GM18951 (cell line): ENCODE measurements at regions not wholly inside any gene's neighbourhood (a gene's known extent, or its start where the extent isn't known, plus 50 kb on each side); places are given as distances from the start of the nearest gene placed in this dataset.

ENCODE experiments used
- POLR2A ChIP-seq: IDR thresholded peaks from 4 replicates; pipeline ENCODE4 v1.6.1; 2011; ENCODE audit warnings: mild to moderate bottlenecking; ENCODE audit not compliant: insufficient read length, insufficient read depth; ENCODE audit errors: extremely low read depth
- in situ Hi-C: fragments of 300-500 bp; cut with MboI; formaldehyde crosslinking; loops from one replicate; pipeline ENCODE4 v1.12.0; 2022; ENCODE audit warnings: low sequenced_read_pairs, mixed read lengths, inconsistent platforms; ENCODE audit not compliant: unreplicated experiment

DNA sequence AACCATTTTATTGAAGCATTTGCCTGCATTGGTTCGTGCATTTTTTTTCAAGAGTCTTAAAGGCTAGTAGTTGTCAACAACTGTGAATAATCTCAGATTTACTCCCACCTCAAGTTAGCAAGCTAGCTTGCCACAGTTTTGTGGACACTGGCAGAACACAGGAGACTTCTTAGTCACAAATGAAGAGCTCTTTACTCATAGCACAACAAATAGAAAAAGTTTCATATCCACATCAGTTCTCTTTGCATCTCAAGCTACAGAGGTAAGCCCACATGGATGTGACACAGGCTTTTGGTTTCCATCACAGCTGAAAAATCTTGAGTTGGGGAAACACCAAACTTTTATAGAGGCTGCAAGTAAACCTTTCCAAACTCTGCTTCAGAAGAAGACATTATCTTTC, 2315.7 kb upstream of the TENM3 start:
- in situ Hi-C loops = no loop called here
- no peak for TF ChIP-seq POLR2A

DNA sequence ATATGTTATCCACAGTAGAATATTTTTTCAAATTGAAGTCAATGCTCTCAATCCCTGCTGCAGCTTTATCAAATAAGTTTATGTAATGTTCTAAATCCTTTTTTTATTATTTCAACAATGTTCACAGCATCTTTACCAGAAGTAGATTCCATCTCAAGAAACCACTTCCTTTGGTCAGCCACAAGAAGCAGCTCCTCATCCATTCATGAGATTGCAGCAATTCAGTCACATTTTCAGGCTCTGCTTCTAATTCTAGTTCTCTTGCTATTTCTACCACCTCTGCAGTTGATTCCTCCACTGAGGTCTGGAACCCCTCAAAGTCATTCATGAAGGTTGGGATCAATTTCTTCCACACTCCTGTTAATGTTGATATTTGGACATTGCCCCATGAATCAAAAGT, 2301.3 kb upstream of the TENM3 start:
- TF ChIP-seq POLR2A = no peak
- in situ Hi-C loops = no loop called here

DNA sequence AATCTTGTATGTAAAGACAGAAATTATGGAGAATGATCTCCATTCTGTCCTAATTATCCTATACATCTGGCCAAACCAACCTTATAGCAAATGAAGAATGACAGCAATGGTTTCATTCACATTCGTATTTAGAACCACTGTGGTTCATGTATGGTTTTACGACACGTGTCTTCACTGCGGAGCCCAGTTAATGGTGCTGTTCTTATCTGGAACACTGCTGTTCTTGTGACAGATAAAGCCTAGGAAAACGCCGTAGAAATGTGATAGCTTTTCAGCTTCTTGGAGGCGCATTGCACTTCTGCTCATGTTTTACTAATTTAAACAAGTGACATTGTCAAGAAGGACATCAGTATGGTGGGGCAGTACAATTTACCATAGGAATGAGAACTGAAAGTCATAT, 2266.4 kb upstream of the TENM3 start:
- in situ Hi-C loops = no loop called here
- TF ChIP-seq POLR2A = no peak

DNA sequence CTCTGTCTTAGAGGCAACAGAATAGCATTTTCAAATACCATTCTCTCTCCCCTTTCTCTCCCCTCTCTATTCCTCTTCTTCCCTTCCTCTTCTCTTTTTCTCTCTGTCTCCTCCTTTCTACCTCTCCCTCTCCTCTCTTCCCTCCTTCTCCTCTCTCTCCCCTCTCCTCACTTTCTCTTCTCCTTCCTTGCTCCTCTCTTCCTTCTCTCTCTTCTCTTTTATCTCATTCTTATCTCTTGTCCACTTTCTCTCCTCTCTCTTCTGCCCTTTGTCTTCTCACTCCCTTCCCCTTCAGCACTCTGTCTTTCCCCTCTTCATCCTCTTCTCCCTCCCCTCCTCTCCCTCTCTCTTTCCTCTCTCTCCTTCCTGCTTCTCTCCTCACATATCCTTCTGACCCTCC, 2265.8 kb upstream of the TENM3 start:
- in situ Hi-C loops = no loop called here
- no peak for TF ChIP-seq POLR2A

DNA sequence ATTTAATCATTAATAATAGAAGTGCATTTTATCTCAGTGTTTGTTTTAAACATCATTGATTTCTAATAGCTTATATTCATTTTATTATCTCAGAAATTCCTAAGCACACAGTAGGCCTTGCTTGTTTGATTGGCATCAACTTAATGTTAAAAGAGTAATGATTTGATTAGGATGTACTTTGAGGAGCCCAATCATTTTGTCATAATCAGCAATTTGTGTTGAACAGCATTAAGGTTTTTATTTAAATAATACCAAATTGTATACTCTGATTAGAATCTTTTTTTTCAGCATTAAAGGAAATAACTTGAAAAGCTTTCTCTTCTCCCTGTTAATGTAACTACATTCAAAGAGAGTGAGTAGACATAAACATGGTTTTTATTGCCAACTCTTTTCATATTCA, 2262.0 kb upstream of the TENM3 start:
- in situ Hi-C loops = no loop called here
- no peak for TF ChIP-seq POLR2A

DNA sequence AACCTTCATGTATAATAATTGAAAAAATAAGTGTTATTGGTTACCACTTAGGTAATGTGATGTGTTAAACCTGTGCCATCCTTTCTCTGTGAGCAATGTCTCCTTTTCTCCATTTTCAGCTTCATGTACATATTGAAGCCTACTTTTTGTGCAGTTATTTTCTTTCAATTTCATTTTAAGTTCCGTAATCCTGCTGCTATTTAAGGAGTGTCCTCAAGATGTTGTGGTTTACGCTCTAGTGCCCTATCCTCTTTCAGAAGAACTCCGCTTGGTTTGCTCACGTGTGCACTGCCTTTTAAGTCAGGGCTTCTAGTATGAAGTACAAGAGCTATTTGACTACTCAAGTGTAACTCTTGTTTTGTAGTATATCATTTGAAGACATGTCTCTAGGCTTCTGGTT, 2253.2 kb upstream of the TENM3 start:
- no peak for TF ChIP-seq POLR2A
- in situ Hi-C loops = no loop called here

DNA sequence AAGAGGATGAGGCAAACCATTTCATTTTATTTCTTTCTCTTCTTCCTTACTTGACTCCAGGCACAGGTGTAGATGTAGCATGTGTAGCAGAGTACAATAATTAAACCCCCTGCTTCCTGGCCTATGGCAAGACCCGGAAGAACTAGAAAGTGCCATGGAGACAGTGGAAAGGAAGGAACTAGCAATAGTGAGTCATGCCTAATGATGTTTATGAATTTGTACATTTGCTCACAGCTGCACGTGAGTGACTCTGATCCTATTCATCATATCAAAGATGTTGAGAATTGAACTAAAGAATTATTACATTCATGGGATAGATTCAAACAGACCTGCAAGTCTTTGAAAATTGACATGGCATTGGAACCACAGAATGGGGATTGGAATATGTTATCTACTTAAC, 2233.9 kb upstream of the TENM3 start:
- TF ChIP-seq POLR2A = no peak
- in situ Hi-C loops = no loop called here

DNA sequence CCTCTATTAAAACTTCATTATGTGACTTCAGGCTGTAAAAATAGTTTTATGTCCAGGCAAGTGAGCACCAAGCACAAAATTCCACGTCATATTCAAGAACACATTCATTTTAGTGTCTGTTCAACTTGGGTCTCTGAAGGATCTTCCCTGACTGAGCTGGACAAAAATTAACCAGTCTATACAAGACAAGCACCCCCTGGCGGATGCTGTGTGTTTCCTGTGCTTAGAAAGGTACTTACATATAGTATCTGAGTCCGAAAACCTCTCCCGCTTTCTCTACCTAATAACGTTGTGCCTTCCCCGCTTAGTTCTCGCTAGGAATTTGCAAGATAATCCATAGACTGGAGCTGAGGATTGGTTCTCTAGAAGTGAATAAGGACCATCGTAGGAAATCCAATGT, 2214.5 kb upstream of the TENM3 start:
- no peak for TF ChIP-seq POLR2A
- in situ Hi-C loops = no loop called here

DNA sequence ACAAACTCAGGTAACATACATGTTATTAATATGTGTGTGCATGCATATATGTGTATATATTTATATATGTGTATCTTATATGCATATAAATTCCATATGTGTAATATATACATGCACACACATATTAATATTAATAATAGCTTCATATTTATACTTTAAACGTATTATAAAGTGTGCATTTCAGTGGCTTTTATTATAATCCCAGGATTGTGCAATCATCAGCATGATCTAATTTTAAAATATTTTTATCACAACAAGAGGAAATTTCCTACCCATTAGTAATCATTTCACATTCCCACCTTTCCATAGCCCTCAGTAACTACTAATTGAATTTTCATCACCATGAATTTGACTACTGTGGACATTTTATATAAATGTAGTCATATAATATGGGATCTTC, 2211.9 kb upstream of the TENM3 start:
- TF ChIP-seq POLR2A = no peak
- in situ Hi-C loops = no loop called here

DNA sequence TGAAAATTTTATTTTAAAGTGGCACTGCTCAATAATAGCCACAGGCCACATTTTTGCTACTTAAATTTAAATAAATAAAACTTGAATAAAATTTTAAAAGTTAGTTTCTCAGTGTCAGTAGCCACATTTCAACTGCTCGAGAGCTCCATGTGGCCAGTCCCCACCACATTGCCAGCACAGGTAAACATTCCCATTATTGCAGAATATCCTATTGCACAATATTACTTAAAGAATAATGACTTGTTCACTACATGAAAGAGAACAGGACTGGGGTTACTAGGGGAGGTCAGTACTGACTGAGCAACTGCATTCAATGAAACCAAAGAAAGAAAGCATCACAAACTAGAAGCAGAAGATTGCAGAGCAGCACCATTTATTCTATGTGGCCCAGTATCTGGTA, 2201.6 kb upstream of the TENM3 start:
- TF ChIP-seq POLR2A = no peak
- in situ Hi-C loops = no loop called here

DNA sequence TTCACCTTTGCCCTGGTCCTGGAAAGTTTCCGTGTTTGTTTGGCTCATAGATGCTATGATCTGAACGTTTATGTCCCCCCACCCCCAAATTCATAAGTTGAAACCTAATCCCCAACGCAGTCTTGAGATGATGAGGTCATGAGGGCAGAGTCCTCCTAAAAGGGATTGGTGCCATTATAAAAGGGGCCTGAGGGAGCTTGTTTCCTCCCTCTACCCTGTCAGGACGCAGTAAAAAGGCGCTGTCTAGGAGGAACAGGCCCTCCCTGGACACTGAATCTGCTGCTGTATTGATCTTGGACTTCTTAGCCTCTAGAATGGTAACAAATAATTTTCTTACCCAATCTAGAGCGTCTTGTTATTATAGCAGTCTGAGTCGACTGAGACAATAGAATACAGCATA, 2190.6 kb upstream of the TENM3 start:
- no peak for TF ChIP-seq POLR2A
- in situ Hi-C loops = no loop called here

DNA sequence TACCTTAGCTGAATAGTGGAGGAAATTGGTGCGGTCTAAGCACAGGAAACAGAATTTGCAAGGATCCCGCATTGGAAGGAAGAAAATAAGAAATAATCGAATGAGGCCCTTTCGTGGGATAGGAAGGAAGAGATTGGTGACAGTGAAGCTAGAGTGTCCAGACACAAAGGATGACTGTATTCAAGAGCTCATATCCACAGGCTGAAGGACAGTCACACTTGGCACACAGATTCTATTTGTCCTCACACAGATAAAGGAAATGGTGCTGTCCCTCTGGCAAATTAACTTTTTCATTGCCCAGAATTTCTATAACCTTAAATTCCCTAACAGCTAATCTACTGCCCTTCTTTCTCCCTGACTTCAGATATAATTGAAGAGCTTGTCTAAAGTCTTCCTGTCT, 2188.9 kb upstream of the TENM3 start:
- no peak for TF ChIP-seq POLR2A
- in situ Hi-C loops = no loop called here

DNA sequence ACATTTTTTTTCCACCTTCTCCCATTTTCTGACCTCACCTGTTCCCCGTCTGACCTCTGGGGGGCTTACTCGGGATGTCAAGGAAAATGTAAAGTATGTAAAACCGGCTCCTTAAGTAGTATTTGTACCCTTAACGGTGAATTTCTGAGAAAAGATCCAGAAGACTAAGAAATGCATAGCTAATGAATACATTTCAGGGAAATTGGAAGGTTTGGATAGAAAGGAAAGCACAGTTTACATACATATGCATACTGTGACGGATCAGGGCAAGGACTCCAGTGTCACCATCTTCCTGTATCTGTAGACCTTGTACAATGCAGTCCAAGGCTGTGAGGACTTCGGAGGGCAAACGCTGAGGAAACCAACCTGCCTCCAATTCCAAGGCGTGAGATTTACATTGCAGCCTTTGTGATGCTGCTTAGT, 2185.9 kb upstream of the TENM3 start:
- no peak for TF ChIP-seq POLR2A
- in situ Hi-C loops = no loop called here

DNA sequence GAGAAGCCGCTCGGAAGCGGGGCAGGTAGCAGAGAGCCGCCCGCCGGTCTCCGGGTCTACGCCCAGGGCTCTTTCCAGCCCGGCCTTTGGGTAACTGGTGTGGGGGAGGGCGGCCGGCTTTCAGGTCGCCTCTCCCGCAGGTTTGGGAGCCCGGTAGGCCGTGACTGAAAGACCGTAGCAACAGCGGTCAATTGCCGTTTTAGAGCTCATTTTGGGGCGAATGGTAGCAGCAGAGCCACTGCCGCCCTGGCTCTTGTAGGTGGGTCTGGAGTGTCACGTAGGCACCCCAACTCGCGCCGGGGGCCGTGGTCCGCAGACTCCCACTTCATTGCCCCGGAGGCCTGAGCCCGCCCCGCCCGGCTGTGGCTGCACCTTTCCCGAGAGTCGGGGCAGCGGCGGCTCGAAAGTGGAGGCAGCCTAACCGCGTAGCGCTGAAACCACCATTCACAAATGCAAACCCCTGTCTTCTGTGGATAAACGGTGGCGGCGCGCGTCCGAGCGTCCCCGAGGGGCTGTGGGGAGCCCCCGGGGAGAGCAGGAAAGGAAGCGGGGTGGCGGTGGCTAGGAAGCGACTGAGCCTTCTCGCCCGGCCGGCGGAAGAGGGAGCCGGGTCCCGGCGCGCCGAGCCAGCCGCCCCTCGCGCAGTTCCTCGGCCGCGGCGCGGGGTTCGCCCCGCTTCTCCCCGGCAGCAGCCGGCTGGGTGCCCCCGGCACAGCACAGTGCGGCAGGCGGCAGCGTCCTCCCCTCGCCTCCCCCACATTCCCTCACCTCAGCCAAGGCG, 2185.1 kb upstream of the TENM3 start:
- in situ Hi-C loops = no loop called here
- TF ChIP-seq POLR2A = no peak
